ENCODE measurements at regions not wholly inside any gene's neighbourhood (a gene's known extent, or its start where the extent isn't known, plus 50 kb on each side); places are given as distances from the start of the nearest gene placed in this dataset.
"Not testable (repeated sequence)": the region's sequence is repeated elsewhere in the genome, so short reads cannot be mapped to it uniquely, and the experiment has no call there.

DNA sequence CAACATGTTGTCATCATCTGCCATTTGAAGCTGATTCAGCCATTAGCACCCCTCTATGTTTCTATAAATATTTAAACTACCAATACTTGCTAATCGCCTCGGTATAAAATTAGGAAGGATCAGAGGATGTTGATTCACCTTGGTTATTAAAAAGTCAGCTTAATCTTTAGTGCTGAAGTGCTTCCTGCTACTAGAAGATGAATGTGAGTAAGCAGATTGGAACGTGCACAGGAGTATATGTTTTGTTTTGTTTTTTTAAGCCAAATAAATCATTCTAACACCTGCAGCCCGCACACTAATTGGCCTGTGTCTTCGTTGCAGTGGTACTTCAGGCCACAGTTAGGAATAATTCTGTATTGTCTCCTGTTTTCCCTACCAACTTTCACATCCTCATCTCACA lies 485.7 kb downstream of the AJAP1 start:
- peak; percentile 62 for DNase-seq (ENCODE audit: low read depth)

DNA sequence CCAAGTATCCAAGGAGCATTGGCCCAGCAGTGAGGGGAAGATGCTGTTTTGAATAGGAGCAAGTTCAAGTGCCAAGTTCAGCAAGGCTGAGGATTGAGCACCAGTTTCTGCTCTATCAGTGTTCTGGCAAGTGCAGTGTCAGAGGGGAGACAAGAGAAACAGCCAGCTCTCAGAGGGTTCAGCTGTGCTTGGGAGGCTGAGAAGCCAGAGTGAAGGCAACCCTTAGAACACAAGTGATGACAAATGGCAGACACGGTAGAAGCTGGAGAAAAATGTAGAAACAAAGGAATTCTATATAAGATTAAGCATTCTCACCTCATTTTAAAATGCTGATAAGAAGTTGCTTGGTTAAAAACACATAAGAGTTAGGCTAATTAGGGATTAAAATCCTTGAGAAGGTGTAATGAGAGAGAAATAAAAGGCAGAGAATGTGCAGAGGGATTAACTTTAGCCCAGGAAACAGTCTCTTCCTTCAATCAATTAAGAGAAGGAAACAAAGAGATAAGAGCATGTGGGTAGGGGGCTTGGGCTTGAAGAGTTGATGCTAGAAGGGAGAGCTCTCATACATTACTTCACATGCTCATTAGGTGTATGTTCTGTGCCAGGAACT lies 475.4 kb downstream of the AJAP1 start:
- no peak for DNase-seq (ENCODE audit: low read depth)

DNA sequence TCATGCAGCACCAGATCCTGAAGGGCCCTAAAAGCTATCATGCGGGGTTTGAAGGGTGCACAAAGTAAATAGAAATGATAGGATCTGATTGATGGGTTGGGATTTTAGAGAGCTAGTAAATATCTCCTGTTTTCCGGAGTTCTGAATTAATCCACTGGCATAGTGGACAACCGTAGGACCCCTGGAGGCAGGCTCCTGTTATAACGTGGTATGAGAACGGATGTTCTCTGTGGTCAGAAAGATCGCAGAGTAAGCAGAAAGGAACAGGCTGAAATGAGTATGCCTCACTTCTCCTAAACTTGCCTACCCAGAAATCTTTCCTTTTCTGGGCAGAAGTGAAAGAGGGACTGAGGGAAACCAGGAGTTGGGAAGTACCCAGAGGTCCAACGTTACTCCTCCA lies 470.8 kb downstream of the AJAP1 start:
- DNase-seq (ENCODE audit: low read depth): no peak

DNA sequence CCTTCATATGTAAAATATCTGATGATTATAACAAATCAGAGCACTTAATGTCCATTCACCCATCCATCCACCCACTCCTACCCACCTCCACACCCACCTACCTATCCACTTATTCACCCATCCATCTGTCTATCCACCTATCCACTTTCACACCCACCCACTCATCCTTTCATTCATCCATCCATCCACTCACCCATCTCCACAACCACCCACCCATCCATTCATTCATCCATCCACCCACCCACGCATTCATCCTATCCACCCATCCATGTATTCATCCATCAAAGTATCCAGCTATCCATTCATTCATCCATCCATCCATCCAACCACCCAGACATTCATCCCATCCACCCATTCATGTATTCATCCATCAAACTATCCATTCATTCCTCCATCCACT lies 466.1 kb downstream of the AJAP1 start:
- DNase-seq (ENCODE audit: low read depth): no peak

DNA sequence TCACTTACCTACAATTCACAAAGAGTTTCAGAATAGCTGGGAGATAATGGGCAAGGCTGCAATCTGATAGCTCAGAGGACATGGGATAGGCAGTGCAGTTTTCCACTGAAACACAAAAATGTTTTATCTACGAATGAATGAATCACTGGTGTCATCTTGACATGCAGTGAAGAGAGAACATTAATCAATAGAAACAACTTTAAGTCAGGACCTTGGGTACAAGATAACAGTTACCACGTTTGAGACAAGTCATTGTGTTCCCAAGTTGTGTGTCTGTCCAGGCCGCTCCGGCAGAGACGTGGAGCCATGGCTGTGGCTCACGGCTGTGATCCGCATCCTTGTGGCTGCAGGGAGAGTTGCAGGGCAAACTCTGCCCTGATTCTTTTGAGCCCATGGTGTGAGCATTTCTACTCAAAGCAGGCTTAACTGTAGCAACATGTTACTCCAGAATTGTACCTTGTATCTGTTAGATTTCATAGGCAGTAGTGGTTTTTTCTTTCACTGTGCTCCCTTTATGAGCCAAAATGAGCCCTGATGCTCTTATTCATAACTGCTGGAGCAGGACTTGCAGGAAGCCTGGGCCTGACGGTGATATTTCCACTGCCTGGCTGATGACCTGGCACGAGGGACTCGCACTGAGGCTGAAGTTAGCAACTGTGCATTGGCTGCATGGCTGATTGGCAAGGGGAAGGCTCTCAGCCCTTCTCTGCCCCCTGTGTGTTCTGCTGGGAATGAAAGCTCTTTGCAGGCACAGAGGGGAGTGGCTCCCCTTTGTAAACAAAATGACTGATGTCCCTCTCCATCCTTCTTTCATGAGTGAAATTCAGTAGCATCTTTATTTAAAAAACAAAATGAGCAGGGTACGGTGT lies 465.2 kb downstream of the AJAP1 start:
- no peak for DNase-seq (ENCODE audit: low read depth)

DNA sequence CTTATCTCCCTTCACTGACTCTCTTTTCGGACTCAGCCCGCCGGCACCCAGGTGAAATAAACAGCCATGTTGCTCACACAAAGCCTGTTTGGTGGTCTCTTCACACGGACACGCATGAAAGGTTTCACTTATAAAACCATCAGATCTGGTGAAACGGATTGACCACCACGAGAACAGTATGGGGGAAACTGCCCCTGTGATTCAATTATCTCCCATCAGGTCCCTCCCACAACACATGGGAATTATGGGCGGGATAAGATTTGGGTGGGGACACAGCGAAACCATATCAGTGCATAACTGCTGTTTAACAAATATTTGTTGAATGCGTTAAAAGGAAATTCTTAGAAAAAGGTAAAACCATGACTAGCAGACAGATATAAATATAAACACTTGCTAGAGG lies 464.4 kb downstream of the AJAP1 start:
- DNase-seq (ENCODE audit: low read depth): not testable (repeated sequence)

DNA sequence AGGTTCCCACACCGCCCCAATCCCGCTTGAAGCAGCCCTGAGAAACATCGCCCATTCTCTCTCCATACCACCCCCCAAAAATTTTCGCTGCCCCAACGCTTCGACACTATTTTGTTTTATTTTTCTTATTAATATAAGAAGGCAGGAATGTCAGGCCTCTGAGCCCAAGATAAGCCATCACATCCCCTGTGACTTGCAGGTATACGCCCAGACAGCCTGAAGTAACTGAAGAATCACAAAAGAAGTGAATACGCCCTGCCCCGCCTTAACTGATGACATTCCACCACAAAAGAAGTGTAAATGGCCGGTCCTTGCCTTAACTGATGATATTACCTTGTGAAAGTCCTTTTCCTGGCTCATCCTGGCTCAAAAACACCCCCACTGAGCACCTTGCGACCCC lies 463.9 kb downstream of the AJAP1 start:
- DNase-seq (ENCODE audit: low read depth): not testable (repeated sequence)

DNA sequence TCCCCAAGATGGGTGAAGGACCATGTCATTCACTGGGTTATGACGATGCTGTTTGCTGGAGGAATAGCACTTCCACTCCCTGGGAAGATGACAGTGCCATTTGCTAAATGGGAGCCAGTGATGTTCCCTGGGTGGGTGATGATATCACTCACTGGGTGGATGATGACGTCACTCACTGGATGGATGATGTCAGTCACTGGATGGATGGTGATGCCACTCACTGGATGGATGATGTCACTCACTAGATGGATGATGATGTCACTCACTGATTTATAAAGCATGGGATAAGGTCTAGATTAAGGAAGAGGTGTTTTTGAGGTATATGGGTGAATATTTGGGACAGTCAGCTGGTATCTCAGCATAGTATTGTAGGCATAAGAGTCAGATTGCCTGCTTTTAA lies 457.2 kb downstream of the AJAP1 start:
- no peak for DNase-seq (ENCODE audit: low read depth)

DNA sequence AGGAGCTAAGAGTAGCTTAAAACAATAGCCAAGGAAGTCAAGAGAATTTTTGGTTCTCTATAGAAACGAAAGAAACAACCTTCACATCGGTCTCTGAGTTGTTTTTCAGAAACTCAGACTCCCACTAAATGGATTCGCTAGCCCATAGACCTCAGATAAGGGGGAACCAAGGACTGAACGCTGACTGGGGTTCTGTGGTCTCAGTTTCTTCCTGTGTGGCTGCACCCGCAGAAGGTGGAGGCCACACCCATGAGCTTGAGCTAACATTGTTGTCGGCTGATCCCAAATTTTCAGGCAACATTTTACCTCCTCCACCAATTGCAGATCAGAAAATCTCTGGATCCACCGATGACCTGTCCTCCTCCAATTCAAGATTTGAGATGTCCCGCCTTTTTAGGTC lies 456.1 kb downstream of the AJAP1 start:
- no peak for DNase-seq (ENCODE audit: low read depth)

DNA sequence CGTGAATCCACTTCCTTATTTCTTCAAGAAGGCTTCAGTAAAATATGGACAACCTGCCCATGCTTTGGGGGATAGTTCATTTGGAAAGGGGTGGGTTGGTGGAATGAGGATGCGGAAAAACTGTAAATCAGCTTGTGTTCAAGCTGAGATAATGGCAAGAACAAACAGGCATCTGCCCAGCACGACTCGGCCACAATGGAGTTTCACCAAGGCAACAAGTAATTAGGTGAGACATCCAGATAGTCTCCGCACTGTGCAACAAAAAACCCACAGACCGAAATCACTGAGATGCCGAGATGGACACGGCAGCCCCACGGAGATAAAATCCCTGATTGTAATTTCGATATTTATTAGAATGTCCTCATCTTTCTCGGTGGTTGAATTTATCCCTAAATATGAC lies 455.2 kb downstream of the AJAP1 start:
- DNase-seq (ENCODE audit: low read depth): no peak

DNA sequence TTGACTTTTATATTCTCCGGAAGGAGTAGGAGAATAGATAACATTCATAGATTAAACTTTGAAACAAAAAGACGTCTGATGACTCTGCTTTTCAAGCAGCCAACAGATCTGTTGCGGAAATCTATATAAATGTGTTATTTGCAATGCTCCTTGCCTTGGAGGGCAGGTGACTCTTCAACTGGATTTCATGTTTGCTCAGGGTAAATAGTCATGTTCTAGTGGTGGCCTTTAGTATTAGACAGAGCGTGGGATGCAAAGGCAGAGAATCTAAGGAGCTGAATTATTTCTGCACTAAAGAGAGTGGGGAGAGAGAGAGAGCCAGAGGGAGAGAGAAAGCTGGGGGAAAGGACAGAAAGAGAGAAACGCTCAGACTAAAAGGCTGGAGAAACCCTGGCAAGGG lies 454.3 kb downstream of the AJAP1 start:
- no peak for DNase-seq (ENCODE audit: low read depth)

DNA sequence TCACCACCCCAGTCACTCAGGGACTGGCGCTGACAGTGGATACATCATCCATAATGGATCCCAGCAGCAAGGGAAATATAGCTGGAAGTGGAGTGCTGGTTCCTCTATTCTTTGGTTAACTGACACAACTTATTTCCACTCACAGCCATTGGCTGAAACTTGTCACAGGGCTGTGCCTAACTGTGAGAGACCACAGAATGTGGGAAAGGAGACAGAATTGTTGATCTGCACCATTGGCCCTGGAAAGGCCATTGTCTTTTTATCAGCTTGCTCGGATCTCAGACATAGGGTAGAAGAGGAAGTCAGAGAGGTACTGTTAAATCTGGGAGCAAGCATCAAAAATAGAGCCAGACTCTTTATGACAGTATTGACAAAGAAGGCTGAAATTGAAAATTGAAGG lies 451.3 kb downstream of the AJAP1 start:
- no peak for DNase-seq (ENCODE audit: low read depth)

DNA sequence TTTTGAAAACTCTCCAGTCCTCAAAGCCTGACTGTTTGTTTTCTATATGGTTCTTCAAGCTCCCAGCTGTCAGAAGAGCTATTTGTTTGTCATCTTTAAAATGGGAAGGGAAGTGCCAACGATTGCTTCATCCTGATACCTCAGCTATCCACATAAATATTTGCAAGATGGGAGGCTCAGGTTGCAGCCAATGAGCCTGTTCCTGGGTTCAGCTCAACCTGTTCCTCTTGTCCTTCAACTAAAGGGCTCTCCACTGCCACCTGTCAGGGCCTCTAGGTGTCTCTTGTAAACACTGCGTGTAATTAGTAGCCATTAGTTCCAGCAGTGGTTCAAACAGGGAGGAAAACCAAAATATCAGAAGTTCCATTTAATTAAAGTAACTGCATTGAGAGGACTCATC lies 445.1 kb downstream of the AJAP1 start:
- no peak for DNase-seq (ENCODE audit: low read depth)

DNA sequence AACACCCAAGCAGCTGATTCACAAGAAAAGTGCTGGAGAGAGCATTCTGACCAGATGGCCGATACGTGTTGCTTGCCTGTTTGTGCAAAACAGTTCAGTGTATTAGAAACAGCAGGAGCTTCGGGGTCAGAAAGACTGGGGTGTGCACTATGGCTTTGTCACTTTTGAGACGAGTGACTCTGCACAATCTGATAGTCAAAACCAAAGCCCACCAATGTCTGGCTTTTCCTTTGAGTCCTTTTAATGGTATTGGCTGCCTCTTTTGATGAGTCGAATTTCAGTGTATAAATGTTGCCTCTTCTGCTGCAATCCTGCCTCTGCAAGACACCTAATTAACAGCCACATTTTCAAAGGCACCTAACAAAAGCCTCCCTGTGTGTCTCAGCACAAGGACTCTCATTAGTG lies 444.6 kb downstream of the AJAP1 start:
- no peak for DNase-seq (ENCODE audit: low read depth)

DNA sequence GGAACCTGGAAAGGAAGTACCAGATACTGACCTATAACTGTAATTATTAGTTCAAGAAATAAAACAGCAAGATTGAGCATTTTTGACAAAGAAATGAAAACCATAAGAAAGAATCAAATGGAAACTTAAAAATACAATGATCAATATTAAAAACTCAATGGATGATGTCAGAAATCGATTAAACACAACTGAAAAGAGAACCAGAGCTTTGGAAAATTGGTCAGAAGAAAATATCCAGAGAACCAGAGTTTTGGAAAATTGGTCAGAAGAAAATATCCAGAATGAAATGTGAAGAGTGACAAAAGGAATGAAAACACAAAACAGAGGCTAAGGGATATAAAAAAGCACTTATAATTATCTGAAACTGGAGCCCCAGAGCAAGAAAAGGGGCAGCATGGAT lies 438.6 kb downstream of the AJAP1 start:
- DNase-seq (ENCODE audit: low read depth): no peak

DNA sequence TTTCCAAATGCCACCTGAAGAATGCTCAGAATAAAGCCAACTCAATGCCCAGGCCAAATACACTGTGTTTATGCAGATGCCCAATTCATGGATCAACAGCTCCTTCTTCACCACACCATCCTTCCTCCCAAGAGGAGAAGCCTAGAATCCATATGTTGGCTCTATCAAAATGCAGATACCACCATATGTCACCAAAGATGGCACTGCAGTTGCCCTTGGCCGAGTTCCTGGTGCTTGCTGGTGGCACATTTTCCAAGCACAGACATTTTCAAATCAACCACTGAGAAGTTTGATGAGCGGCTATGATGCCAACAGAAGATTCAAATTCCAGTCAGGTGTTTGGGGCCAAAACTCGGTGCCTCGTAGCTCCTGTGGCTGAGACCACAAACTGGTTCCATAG lies 430.3 kb downstream of the AJAP1 start:
- DNase-seq (ENCODE audit: low read depth): no peak

DNA sequence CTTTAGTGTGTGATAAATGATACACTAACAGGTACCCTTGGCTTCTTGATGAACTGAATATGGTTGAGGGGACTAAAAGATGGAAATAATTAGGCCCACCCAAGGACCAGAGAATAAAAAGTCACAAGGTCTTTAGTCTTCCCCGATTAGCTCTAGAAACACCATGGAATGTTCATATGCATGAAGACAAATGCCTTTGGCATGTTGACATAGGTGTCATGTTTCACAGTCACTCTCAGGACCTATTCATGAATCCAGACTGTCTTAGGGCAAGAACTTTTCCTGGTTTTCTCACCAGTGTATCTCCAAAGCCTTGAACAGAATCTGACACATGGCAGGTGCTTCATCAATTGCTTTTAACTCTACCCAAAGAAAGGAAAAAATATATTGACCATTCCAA lies 412.8 kb downstream of the AJAP1 start:
- DNase-seq (ENCODE audit: low read depth): no peak

DNA sequence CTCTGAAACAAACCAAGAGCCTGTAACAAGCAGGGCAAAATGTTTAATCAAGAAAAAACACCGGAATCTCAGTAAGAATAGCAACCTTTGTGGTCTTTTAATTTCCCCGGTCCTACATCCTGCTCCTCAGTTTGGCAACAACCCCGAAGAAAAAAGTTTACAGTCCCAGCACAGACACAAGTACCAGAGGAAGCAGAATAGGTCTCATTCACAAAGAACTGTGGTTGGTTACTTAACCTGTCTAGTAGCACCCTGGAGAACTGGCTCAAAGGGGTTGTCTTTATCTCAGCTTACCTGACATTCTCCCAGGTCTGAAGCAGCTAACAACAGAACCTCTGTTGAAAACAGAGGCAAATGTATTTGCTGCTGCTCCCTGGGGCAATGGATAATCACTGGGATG lies 399.3 kb downstream of the AJAP1 start:
- DNase-seq (ENCODE audit: low read depth): no peak

DNA sequence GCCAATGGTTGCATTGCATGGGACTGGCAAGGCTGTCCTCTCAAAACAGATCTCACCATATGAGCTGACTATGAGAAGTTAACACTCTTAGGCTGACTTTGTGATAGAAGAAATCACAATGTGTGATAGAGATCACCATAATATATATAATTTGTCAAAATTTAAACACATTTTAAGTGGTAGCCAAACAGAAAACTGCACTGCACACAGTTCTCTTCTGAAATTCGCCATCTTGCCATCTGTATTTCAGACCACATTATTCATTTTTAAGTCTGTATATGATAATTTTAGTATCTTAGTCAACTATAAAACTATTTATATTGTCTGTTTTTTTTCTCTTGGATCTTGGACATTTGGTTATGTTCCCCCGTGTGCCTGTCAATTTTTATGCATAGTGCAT lies 374.7 kb downstream of the AJAP1 start:
- DNase-seq (ENCODE audit: low read depth): no peak

DNA sequence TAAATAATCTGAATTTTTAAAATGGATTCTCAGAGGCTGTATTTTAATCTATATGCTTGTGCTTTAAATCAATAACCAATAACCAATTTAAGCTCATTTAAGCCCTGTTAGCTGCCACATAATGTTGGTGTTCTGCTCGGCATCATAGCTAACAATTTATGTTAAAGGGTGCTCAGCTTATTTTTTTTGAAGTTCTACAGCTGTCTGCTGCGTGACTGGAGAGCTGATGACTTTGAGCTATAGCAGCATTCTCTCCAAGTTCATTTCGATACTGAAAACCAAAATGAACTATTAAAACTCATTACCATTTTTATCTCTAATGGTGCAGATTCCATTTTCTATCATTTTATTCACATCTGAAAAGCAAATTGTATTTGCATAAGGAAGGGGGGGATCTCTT lies 357.8 kb downstream of the AJAP1 start:
- DNase-seq (ENCODE audit: low read depth): no peak

DNA sequence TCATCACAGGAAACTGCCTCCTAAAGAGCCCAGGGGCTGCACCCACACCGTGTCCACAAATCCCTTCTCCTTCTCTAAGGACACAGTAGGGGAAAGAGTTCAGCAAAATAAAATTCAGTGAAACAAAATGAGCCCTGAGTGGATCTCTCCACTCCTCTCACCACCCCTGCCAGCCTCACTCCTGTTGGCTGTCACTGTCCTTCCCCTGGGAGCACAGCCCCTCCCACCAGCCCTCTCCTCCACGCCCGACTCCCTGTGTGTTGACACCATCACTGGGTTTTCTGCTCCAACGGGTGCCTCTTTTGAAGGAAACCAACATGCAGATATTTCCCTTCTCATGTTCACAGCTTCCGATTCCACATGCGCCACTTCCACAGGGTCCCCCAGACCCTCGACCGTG lies 356.2 kb downstream of the AJAP1 start:
- DNase-seq (ENCODE audit: low read depth): no peak

DNA sequence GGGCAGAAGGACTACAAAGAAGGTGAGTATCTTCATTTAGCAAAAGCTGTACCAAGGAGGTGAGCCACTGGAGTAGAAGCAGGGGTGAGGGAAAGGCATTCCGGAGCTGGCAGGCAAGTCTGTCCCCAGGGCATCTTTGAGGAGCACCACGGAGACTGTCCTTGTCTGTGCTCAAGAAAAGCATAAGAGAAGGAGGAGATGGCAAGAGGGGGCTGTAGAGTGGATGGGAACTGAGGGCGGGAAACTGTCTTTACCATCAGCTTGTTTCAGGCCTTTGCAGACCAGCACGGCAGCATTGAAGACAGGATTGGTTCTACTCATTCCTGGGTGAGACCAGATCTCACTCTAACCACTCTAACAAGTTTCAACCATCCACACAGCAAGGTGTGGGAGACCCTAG lies 355.8 kb downstream of the AJAP1 start:
- no peak for DNase-seq (ENCODE audit: low read depth)

DNA sequence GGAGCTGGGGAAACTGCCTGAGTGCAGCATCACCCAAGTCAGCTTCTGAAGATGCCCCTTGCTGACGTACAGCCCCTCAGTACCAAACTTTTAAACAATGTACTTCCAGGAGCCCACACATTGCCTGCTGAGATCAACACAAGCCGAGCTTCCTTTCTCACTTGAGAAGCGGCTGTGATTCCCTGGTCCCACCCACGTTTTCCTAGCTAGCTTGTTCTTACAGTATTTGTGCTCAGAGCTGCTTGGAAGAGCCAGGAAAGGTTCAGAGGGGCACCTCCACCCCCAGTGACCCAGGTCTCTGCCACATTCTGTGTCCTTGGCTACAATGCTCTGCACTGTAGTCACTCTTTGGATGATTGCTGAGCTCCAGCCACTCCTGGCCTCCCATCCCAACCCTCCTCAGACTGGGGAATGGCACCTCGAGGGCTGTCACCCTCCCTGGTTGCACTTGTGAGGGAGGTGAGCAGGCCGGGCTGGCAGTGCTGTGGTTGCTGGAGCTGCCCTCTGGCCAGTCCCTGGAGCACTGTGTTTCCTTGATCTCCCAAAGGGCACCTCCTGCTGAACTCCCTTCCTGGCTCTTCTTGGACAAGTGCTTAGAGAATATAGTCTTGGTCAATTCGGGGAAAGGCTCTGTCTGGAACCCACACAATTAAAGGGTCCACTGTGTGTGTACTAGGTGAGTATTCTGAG lies 355.1 kb downstream of the AJAP1 start:
- DNase-seq (ENCODE audit: low read depth): no peak

All from renal cortical epithelial cell (primary cell).